ENCODE measurements at regions not wholly inside any gene's neighbourhood (a gene's known extent, or its start where the extent isn't known, plus 50 kb on each side); places are given as distances from the start of the nearest gene placed in this dataset.

- TF ChIP-seq CTCF (IDR thresholded peaks at IDR 0.05; ENCODE audit: low read length) (no peak), EZH2 (optimal IDR thresholded peaks at IDR 0.05; ENCODE audit: low read depth, low read length) (no peak), EZH2phosphoT487 (IDR thresholded peaks at IDR 0.05; ENCODE audit: low read length) (no peak)
Measured at GRCh38 chr12:19643635-19644034, 204.3 kb downstream of the AEBP2 start.
